Liver (tissue), 8 donors: ENCODE measurements at regions not wholly inside any gene's neighbourhood (a gene's known extent, or its start where the extent isn't known, plus 50 kb on each side); places are given as distances from the start of the nearest gene placed in this dataset.

Source experiments
- DNase-seq: peaks from one replicate; pipeline ENCODE4 v3.0.0-alpha.2; 2017; ENCODE audit warnings: low spot score
- H3K27ac ChIP-seq, 2 donors: one replicate each; pipeline ENCODE4 v1.7.0; 2013; ENCODE audit warnings: inconsistent platforms in 2 of 2, low read length in 2 of 2, control low read depth in 1 of 2, low read depth in 1 of 2, mild to moderate bottlenecking in 1 of 2
- H3K27me3 ChIP-seq, 4 donors: one replicate each; pipeline versions ENCODE4 v1.6.1 to v1.7.0; 2013; ENCODE audit warnings: low read length in 3 of 4, inconsistent platforms in 1 of 4, mild to moderate bottlenecking in 1 of 4, moderate library complexity in 1 of 4; ENCODE audit not compliant: control insufficient read depth in 4 of 4, insufficient read depth in 4 of 4
- H3K36me3 ChIP-seq, 4 donors: one replicate each; pipeline versions ENCODE4 v1.6.1 to v1.7.0; 2013; ENCODE audit warnings: low read length in 3 of 4, mild to moderate bottlenecking in 3 of 4, low read depth in 1 of 4, moderate library complexity in 1 of 4; ENCODE audit not compliant: control insufficient read depth in 4 of 4, insufficient read depth in 3 of 4
- H3K4me1 ChIP-seq, 4 donors: one replicate each; pipeline versions ENCODE4 v1.6.1 to v1.7.0; 2013; ENCODE audit warnings: low read length in 3 of 4, mild to moderate bottlenecking in 3 of 4, moderate library complexity in 1 of 4; ENCODE audit not compliant: control insufficient read depth in 4 of 4, insufficient read depth in 4 of 4
- H3K4me3 ChIP-seq, 3 donors: one replicate each; pipeline versions ENCODE4 v1.6.1 to v1.7.0; 2013; ENCODE audit warnings: low read length in 3 of 3, control low read depth in 1 of 3, low read depth in 1 of 3, mild to moderate bottlenecking in 1 of 3
- H3K9ac ChIP-seq, 2 donors: one replicate each; pipeline ENCODE4 v1.7.0; 2013; ENCODE audit warnings: low read length in 2 of 2, mild to moderate bottlenecking in 2 of 2, moderate library complexity in 2 of 2, control low read depth in 1 of 2, low read depth in 1 of 2
- H3K9me3 ChIP-seq, 4 donors: one replicate each; pipeline versions ENCODE4 v1.6.1 to v1.7.0; 2013; ENCODE audit warnings: low read length in 3 of 4; ENCODE audit not compliant: control insufficient read depth in 4 of 4
- EGR1 ChIP-seq, 2 donors: IDR thresholded peaks; 2 replicates each; pipeline ENCODE4 v1.6.1; 2016 to 2018; ENCODE audit warnings: antibody characterized with exemption in 2 of 2, low read depth in 2 of 2
- FOXA1 ChIP-seq: IDR thresholded peaks from 2 replicates; pipeline ENCODE4 v1.6.1; 2016; ENCODE audit warnings: antibody characterized with exemption
- FOXA2 ChIP-seq: IDR thresholded peaks from 2 replicates; pipeline ENCODE4 v1.6.1; 2016; ENCODE audit warnings: antibody characterized with exemption
- GABPA ChIP-seq, 2 donors: IDR thresholded peaks in 1 of 2; conservative IDR thresholded peaks in 1 of 2; 2 replicates each; pipeline ENCODE4 v1.6.1; 2016; ENCODE audit warnings: antibody characterized with exemption in 2 of 2, mild to moderate bottlenecking in 1 of 2, moderate library complexity in 1 of 2
- HNF4A ChIP-seq, 2 donors: conservative IDR thresholded peaks; 2 replicates each; pipeline ENCODE4 v1.6.1; 2016; ENCODE audit warnings: antibody characterized with exemption in 2 of 2, mild to moderate bottlenecking in 2 of 2
- HNF4G ChIP-seq: IDR thresholded peaks from 2 replicates; pipeline ENCODE4 v1.6.1; 2016; ENCODE audit warnings: antibody characterized with exemption
- JUND ChIP-seq, 2 donors: IDR thresholded peaks; 2 replicates each; pipeline ENCODE4 v1.6.1; 2016; ENCODE audit warnings: antibody characterized with exemption in 2 of 2
- NR2F2 ChIP-seq: IDR thresholded peaks from 2 replicates; pipeline ENCODE4 v1.6.1; 2016; ENCODE audit warnings: antibody characterized with exemption
- RAD21 ChIP-seq, 2 donors: IDR thresholded peaks; 2 replicates each; pipeline ENCODE4 v1.6.1; 2016; ENCODE audit warnings: antibody characterized with exemption in 2 of 2, mild to moderate bottlenecking in 2 of 2
- RXRA ChIP-seq, 2 donors: IDR thresholded peaks; 2 replicates each; pipeline ENCODE4 v1.6.1; 2017 to 2018; ENCODE audit warnings: antibody characterized with exemption in 2 of 2, mild to moderate bottlenecking in 1 of 2
- SP1 ChIP-seq: IDR thresholded peaks from 2 replicates; pipeline ENCODE4 v1.6.1; 2018; ENCODE audit warnings: antibody characterized with exemption, mild to moderate bottlenecking
- TAF1 ChIP-seq: conservative IDR thresholded peaks from 2 replicates; pipeline ENCODE4 v1.6.1; 2016; ENCODE audit warnings: antibody characterized with exemption, mild to moderate bottlenecking
- WGBS: extraction: QIAGEN DNeasy Blood & Tissue Kit; methylation state at CpG from one replicate; pipeline ENCODE4 v1.1.7; 2013; 5-methylcytosine and 5-hydroxymethylcytosine counted together
- TF ChIP-seq, protein P1 (sequence below): IDR thresholded peaks from 2 replicates; pipeline ENCODE4 v1.6.1; 2016; ENCODE audit warnings: antibody characterized with exemption, mild to moderate bottlenecking
- TF ChIP-seq, protein P2 (sequence below): IDR thresholded peaks from 2 replicates; pipeline ENCODE4 v1.6.1; 2016; ENCODE audit warnings: antibody characterized with exemption
- TF ChIP-seq, protein P3 (sequence below): fragments of 150-350 bp; IDR thresholded peaks from 2 replicates; pipeline ENCODE4 v1.5.1; 2017; ENCODE audit warnings: improper control_type of control experiment, low read depth, low read length; ENCODE audit not compliant: missing input control
- TF ChIP-seq, protein P4 (sequence below): IDR thresholded peaks from 2 replicates; pipeline ENCODE4 v1.6.1; 2016; ENCODE audit warnings: antibody characterized with exemption
- donor health status: healthy.
- donor health status: healthy.
- donor health status: healthy.
- donor health status: healthy.
- donor health status: healthy.

DNA sequence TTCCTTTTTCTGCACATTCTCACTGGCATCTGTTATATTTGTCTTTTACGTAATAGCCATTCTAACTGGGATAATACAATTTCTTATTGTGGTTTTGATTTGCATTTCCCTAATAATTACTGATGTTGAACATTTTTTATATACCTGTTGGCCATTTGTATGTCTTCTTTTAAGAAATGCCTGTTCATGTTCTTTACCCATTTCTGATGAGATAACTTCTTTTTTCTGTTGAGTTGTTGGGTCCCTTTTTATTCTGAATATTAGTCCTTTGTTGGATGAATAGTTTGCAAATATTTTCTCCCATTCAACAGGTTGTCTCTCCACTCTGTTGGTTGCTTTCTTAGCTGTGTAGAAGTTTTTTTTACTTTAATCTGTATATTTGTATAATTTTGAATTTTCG lies 147.7 kb upstream of the TRPC4 start:
- Histone ChIP-seq H3K27ac (no peak overlapping the region), H3K27me3 (no peaks in the 10 kb centered on the region), H3K4me3 (no peak overlapping the region), H3K9ac (no peak overlapping the region), H3K36me3 (no peaks in the 10 kb centered on the region), H3K9me3 (peaks cover 2 to 27% (median 8%) of the 10 kb centered on the region in 4 donors), H3K4me1 (no peaks in the 10 kb centered on the region)
- 93% methylated on average over 2 of the region's 2 CpGs for WGBS
- TF ChIP-seq TAF1 (no peak), EGR1 (IDR thresholded peaks at IDR 0.05; ENCODE audit: low read depth in 2 of 2) (no peak), NR2F2 (no peak), FOXA2 (no peak), RXRA (IDR thresholded peaks at IDR 0.05) (no peak), HNF4G (no peak), FOXA1 (no peak), JUND (IDR thresholded peaks at IDR 0.05) (no peak)
- TF ChIP-seq, protein P1, sequence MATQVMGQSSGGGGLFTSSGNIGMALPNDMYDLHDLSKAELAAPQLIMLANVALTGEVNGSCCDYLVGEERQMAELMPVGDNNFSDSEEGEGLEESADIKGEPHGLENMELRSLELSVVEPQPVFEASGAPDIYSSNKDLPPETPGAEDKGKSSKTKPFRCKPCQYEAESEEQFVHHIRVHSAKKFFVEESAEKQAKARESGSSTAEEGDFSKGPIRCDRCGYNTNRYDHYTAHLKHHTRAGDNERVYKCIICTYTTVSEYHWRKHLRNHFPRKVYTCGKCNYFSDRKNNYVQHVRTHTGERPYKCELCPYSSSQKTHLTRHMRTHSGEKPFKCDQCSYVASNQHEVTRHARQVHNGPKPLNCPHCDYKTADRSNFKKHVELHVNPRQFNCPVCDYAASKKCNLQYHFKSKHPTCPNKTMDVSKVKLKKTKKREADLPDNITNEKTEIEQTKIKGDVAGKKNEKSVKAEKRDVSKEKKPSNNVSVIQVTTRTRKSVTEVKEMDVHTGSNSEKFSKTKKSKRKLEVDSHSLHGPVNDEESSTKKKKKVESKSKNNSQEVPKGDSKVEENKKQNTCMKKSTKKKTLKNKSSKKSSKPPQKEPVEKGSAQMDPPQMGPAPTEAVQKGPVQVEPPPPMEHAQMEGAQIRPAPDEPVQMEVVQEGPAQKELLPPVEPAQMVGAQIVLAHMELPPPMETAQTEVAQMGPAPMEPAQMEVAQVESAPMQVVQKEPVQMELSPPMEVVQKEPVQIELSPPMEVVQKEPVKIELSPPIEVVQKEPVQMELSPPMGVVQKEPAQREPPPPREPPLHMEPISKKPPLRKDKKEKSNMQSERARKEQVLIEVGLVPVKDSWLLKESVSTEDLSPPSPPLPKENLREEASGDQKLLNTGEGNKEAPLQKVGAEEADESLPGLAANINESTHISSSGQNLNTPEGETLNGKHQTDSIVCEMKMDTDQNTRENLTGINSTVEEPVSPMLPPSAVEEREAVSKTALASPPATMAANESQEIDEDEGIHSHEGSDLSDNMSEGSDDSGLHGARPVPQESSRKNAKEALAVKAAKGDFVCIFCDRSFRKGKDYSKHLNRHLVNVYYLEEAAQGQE = no peak
- TF ChIP-seq, protein P2, sequence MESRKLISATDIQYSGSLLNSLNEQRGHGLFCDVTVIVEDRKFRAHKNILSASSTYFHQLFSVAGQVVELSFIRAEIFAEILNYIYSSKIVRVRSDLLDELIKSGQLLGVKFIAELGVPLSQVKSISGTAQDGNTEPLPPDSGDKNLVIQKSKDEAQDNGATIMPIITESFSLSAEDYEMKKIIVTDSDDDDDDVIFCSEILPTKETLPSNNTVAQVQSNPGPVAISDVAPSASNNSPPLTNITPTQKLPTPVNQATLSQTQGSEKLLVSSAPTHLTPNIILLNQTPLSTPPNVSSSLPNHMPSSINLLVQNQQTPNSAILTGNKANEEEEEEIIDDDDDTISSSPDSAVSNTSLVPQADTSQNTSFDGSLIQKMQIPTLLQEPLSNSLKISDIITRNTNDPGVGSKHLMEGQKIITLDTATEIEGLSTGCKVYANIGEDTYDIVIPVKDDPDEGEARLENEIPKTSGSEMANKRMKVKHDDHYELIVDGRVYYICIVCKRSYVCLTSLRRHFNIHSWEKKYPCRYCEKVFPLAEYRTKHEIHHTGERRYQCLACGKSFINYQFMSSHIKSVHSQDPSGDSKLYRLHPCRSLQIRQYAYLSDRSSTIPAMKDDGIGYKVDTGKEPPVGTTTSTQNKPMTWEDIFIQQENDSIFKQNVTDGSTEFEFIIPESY = no peak
- TF ChIP-seq, protein P3, sequence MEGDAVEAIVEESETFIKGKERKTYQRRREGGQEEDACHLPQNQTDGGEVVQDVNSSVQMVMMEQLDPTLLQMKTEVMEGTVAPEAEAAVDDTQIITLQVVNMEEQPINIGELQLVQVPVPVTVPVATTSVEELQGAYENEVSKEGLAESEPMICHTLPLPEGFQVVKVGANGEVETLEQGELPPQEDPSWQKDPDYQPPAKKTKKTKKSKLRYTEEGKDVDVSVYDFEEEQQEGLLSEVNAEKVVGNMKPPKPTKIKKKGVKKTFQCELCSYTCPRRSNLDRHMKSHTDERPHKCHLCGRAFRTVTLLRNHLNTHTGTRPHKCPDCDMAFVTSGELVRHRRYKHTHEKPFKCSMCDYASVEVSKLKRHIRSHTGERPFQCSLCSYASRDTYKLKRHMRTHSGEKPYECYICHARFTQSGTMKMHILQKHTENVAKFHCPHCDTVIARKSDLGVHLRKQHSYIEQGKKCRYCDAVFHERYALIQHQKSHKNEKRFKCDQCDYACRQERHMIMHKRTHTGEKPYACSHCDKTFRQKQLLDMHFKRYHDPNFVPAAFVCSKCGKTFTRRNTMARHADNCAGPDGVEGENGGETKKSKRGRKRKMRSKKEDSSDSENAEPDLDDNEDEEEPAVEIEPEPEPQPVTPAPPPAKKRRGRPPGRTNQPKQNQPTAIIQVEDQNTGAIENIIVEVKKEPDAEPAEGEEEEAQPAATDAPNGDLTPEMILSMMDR = no peak
- TF ChIP-seq, protein P4, sequence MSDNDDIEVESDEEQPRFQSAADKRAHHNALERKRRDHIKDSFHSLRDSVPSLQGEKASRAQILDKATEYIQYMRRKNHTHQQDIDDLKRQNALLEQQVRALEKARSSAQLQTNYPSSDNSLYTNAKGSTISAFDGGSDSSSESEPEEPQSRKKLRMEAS = no peak
- no peak for DNase-seq

DNA sequence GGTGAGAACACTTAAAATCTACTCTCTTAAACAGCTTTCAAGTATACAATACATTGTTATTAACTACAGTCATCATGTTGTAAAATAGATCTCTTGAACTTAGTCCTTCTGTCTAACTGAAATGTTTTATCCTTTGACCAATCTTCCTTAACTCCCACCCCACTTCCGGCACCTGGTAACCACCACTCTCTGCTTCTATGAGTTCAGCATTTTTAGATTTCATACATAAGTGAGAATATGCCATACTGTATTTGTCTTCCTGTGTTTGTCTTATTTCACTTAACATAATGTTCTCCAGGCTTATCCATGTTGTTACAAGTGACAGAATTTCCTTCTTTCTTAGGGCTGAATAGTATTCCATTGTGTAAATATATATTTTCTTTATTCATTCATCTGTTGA lies 144.1 kb upstream of the TRPC4 start:
- DNase-seq = no peak
- 91% methylated on average over 1 of the region's 1 CpG for WGBS
- Histone ChIP-seq H3K36me3 (no peaks in the 10 kb centered on the region), H3K4me3 (no peak overlapping the region), H3K27ac (no peak overlapping the region), H3K9ac (no peak overlapping the region), H3K27me3 (no peaks in the 10 kb centered on the region), H3K4me1 (no peaks in the 10 kb centered on the region), H3K9me3 (peaks cover 0 to 7% (median 3%) of the 10 kb centered on the region in 4 donors)
- TF ChIP-seq, protein P4 = no peak
- TF ChIP-seq TAF1 = no peak
- TF ChIP-seq EGR1 (IDR thresholded peaks at IDR 0.05; ENCODE audit: low read depth in 2 of 2) = no peak
- TF ChIP-seq, protein P3 = no peak
- TF ChIP-seq, protein P1 = no peak
- no peak for TF ChIP-seq RAD21 (IDR thresholded peaks at IDR 0.05)
- TF ChIP-seq SP1 = no peak
- TF ChIP-seq HNF4A (conservative IDR thresholded peaks at IDR 0.05) = no peak
- TF ChIP-seq NR2F2 = no peak
- no peak for TF ChIP-seq HNF4G
- TF ChIP-seq JUND (IDR thresholded peaks at IDR 0.05) = no peak
- TF ChIP-seq GABPA (IDR thresholded peaks at IDR 0.05 in 1 of 2, conservative IDR thresholded peaks at IDR 0.05 in 1 of 2) = no peak
